GM19043 (cell line): ENCODE measurements at regions not wholly inside any gene's neighbourhood (a gene's known extent, or its start where the extent isn't known, plus 50 kb on each side); places are given as distances from the start of the nearest gene placed in this dataset.

ENCODE experiments used
- ATAC-seq: cut with Tn5 transposase; IDR thresholded peaks from one replicate; pipeline ENCODE4 v1.9.1; 2021; ENCODE audit warnings: low read depth; ENCODE audit not compliant: unreplicated experiment

DNA sequence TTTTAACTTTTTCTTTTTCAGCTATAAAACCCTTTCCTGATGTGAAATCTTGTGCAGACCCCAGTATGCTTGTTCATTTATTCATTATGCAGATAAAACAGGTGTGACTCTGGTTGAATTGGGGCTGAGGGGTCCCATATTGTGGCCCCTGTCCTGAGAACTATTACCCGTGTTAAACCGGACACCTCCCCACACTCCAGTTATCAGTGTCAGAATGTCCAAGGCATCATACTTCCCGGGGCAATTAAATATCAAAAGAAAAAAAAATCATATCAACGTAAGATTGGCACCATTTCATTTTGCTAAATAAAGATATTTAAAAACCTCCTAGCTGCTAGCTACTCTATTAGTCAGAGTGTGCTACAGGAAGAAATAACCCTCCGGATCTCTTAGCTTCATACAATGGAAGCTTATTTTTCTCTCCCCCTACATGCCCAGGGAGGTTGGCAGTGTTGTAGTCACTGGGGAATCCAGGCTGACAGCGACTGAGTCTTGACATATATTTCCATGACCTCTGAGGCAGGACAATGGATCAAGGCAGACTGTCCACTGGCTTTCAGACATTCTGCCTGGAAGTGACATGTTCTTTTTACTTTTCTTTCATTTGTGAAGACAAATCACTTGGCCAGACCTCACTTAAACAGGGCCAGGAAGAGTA lies 170.0 kb downstream of the SEC61B start:
- no peak for ATAC-seq

DNA sequence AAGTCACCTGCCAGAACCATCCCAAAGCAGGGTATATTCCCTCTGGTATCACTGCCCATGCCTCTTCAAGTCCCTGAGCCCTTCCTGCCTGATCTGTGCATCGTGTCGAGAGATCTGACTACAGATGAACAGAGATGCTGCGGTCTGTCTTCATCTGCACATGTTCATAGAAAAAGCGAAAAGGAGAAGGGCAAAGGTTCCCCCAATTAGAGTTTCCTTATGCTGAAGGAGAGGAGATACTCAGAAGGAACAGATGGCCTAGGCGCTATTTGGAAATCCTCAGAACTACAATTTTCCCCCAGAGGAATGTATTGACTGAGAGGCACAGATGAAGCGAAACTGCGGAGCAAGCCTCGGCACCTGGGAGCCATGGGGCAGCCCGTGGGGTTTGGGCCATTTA lies 170.9 kb downstream of the SEC61B start:
- ATAC-seq = no peak

DNA sequence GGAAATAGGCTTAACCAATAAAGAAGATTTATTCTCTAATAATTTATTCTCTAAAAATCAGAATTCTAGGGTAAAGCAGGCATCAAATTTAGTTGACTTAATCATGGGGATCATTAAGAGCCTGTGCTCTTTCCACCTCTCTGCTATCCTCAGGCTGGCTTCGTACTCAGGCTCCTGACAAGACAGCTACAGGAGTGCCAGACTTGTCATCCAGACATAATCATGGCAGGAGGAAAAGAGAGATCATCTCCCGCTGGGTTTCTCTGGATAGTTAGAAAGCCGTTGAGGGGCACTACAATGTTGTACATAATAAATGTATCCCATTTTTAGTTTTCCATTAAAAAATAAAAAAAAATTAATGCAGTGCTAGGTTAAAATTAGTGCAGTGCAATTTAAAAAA lies 171.9 kb downstream of the SEC61B start:
- no peak for ATAC-seq

DNA sequence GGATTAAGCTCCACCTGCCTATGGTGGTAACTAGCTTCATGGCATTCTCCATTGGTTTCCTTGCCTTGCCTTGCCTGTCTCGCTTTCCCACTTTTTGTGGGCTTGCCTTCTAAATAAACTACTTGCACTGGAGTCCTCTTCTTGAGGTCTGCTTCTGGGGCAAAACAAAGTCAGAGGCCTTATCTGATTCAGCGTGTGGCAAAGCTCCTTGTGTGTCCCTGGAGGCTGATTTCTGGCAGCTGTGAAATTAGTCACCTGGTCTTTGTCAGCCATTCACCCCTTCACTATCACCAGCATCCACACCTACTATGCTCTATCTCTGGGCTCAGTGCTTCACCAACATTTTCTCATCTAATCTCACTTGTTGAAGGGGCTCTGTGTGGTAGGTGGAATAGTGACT lies 176.2 kb downstream of the SEC61B start:
- no peak for ATAC-seq

DNA sequence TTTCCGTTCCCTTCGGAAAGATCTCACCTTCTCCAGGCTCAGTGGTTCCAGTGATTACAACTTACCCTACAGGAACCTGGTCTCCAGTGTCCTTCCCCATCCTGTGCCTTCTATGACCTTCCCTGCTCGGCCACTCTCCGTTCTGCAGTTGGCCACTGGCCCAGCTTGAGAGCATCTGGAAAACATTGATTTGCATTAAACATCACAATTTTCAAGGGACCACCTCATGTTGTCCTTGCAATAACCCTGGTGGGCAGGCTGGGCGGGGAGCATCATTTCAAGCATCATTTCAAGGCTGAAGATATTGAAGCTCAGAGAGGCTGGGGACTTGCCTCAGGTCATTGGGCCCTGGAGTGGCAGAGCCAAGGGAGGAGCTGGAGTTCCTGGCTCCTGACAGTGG lies 177.4 kb downstream of the SEC61B start:
- ATAC-seq = no peak

DNA sequence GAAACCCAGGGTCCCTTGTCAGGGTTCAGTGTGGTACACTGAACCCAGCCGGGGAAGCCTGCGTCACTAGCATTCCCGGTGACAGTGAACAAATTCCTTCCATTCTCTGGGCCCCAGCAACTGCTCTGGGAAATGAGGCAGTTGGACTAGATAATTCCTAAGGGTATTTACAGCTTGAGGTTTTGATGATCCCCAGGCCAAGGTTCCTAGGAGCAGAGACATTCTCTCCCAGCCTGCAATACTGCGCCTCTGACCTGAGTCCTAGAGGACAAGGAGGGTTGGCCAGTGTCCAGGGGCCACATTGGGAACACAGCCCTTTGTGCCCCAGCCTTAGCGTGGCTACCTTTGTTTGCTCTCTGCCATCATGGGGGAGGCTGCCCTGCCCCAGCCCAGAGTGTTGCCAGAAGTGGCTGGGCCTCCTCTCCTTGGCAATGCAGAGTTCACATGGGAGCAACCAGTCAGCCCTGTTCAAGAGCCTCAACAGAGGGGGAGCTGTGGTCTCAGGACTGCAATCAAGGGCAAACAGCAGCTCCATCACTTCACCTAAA lies 178.2 kb downstream of the SEC61B start:
- ATAC-seq = no peak

DNA sequence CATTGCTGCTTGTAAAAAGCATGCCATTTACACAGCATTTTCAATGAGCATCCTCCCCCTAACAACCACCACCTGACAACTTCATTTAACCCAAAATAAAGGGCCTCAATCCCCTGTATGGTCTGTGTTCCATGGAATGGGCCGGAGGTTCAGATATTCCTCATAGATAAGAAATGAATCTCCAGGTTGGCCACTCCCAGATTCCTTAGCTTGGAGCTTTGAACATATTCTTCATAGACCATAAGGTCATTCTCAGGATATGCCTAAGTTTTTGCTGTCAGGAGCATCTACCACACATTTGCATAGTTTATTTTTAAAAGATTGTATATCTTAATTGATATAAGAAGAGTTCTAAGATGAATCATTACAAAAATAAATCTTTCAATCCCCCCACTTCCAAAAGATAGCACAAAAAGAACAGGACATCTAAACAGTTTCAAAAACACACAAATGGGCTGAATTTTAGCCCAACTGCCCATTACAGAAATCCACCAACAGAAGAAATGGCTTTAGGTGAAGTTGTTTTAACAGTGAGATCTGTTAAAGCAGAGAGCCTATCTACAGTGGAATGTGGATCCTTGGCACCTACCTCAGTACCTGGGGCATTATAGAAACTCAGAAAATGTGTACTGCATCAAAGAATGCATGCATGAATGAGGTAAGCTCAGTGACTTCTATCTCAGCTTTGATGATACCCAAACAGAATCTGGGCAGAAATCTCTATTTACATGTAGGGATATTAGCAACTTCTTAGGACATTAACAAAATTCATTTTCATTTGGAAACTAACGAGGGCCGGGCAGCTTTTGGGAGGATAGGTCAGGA lies 179.8 kb downstream of the SEC61B start:
- no peak for ATAC-seq

DNA sequence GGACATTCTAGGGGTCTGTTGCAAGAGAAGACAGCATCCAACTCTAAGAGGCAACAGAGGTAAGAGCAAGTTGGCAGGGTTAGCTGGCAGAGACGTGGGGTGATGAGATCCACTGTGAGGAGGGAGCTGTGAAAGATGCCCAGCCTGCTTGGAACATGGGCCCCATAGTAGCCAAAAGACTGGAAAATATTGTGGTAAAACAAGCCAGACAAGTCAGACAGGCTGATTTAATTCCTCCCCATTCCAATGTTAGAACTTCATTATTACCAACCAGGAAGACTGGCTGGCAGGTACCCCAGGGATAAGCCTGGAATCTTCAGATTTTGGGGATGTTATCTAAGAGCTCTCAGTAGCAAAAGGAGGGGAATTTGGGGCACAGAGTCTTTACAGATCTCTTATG lies 181.3 kb downstream of the SEC61B start:
- no peak for ATAC-seq

DNA sequence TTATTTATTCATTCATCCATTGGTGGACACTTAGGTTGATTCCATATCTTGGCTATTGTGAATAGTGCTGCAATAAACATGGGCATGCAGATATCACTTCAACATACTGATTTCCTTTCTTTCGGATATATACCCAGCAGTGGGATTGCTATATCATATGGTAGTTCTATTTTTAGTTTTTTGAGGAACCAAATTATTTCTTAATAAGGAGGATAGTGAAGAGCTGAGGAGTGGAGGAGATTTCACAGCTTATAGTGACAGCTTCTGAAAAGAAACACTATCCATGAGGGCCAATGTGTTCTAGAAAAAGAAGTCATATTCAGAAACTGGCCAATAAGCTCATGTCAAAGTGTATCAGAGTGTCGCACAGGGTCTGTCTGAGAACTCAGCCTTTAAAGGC lies 183.3 kb downstream of the SEC61B start:
- no peak for ATAC-seq

DNA sequence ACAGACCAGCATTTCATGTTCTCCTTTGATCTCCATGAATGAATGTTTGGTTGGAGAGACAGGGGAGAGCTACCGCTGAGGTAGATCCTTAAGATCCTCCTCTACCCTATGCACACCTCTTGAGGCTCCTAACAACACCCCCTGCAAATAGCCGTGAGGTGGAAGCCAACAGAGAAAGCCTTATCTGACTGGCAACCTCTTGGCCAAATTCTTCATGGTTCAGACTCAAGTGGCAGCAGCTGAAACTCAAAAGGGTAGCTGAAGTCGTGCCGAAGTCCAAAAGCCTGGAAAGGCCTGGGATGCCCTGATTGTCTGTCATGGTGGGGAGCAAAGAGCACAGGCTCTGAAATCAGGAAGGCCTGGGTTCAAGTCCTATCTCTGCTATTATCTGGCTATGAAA lies 184.9 kb downstream of the SEC61B start:
- ATAC-seq = no peak

DNA sequence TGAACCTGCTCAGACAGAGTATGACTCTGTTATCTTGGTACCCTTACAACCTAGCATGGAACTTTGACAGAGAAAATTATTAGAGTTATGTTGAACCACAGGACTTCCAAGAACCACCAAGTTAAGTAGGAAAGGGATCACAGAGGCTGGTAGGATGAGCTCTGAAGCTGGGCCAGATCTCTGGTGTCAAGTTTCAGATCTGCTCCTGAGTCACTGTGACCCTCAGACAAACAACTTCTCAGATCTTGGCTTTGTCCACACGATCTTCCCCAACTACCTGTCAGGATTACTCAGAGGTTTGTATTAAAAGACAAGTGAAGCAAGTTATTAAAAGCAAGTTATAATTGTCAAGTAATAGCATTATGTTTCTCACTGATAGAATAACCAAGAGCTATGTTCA lies 189.0 kb downstream of the SEC61B start:
- no peak for ATAC-seq

DNA sequence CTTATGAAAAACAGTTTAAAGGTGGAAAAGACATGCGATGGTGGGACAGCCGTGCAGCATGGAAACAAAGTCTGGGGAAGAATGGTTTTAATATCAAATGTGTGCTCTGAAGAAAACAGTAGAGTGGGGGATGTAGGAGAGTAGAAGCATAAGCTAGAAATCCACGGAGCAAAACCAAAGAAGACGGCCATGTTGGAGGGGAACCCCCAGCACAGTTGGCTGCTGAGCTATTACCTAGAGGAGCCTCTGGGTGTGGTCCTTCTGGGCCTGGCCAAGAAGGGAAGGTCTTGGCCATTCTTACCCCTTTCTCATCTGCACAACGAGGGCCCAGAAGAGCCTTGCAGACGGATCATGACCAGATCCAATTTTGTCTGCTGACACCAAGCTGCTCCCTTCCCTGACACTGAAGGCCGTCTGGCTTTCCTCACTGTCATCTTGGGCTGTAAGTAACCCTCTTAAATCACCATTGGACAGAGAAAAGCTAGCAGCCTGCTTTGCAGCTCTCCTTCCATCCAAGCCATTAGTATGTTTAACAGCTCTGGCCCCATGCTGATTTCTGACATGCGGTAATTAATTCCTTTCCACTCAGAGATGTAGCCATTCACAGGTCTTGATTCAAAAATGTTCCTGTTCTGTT lies 189.5 kb downstream of the SEC61B start:
- no peak for ATAC-seq

DNA sequence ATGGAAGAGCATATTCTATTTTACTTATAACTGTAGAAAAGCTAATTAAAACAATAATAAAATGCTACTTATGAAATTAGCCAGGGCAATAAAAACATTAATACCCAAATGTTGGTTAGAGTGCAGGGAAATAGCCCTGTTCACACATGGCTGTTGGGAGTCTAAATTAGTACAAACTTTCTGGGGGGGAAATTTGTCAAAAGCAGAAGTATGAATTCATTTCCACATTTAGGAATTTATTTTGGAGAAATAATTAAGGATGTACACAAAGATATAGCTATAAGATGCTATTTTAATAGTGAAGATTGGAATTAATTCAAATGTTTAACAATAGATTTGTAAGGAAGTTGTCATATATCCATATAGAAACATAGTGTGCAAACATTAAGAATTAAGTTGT lies 190.5 kb downstream of the SEC61B start:
- ATAC-seq = no peak

DNA sequence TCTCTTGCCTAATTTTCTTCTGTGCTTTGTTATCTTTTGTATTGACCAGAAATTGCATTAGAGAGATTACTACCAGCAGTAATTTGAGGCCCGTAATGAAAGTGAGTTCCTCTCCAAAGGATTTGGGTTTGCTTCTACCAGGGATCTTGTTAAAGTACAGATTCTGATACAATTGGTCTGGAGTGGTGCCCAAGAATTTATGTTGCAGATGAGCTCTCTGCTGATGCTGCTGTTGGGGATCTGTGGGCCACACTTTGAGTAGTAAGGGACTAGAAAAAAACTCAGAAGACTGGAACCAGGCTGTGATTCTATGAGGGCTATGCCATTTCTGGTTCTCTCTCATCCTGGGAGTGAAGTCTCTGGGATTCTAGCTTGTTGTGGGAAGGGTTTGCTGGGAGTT lies 192.2 kb downstream of the SEC61B start:
- ATAC-seq = no peak

DNA sequence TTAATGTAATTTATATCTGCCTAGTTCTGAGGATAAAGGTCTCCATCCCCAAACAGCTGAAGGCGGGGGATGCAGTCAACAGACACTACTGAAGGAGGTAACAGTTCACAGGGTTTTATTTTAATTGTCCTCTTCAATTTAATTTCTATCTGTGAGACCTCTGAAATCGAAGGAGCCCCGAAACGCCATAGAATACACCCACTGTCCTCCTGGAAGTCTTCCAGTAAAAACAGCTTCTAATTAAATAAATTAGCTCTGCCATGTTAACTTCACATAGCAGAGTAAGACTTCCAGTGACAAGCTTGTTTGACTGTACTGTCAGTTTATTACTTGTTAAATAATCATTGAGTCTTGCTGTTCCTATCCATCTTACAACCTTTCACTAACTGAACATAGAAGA lies 193.5 kb downstream of the SEC61B start:
- ATAC-seq = peak; percentile 15

DNA sequence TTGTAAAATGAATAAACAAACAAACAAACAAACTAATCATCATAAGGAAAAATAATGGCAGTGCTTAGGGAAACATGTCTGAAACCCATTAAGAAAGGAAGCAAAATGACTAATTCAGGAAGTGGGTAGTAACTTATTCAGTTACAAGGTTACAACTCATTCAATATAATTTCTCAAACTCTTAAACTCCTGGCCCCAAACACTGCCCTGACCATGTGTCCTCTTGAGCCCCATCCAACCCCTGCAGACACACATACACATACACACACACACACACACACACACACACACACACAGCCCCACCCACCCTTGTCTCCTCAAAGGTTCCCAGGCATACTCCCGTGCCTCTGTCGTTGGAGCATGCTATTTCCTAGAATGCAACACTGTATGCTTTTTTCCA lies 193.9 kb downstream of the SEC61B start:
- ATAC-seq = peak; percentile 64

DNA sequence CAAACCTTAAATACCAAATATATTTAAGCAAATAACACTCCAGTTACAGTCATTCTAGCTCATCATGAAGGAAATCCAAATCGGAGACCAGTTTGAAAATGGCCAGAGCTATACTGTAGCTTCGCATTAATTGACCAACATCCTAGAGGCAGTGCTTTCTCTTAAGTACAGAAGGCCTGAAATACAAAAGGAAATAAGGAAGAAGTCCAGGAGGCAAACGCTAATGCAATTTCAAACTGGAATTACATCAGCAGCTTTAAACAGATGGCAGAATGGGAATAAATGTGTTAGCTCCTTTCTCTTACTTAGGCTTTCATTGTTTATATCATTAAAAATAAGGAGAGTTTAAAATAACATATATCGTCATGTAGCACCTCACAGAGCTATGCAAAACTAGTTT lies 197.0 kb downstream of the SEC61B start:
- ATAC-seq = no peak

DNA sequence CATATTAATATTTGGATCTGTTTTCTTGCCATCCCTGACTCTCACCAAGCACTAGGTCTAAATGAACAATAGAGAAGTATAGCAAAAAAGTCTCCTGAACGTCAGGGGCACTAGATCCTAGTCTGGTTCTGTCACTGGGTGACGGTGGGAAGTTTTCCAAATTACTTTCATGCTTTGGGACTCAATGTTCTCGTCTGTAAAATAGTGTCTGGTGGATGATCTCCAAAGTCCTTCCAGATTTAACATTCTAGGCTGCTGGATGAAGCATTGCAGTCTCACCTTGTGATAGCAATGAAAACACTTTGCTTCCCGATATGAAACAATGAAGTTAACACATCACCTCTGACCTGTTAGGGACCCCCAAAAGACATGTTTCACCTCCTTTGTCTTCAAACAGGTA lies 199.3 kb downstream of the SEC61B start:
- no peak for ATAC-seq

DNA sequence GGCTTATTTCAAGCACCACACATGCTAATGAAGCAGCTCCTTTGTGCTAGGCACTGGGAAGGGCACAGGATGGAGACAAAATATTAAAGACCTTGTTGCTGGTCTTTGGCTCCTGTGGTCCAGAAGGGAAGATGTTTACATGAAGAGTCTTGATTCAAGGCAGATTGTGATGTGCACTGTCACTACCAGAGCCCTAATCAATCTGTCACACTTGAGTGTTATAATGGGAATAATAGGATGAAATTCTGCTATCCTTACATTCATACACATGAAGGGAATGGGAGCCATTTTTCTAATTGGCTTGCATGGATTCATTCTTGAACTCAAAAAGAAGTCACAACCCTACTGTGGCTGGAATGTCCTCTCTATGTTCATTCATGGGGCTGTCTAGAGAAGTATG lies 203.0 kb downstream of the SEC61B start:
- no peak for ATAC-seq

DNA sequence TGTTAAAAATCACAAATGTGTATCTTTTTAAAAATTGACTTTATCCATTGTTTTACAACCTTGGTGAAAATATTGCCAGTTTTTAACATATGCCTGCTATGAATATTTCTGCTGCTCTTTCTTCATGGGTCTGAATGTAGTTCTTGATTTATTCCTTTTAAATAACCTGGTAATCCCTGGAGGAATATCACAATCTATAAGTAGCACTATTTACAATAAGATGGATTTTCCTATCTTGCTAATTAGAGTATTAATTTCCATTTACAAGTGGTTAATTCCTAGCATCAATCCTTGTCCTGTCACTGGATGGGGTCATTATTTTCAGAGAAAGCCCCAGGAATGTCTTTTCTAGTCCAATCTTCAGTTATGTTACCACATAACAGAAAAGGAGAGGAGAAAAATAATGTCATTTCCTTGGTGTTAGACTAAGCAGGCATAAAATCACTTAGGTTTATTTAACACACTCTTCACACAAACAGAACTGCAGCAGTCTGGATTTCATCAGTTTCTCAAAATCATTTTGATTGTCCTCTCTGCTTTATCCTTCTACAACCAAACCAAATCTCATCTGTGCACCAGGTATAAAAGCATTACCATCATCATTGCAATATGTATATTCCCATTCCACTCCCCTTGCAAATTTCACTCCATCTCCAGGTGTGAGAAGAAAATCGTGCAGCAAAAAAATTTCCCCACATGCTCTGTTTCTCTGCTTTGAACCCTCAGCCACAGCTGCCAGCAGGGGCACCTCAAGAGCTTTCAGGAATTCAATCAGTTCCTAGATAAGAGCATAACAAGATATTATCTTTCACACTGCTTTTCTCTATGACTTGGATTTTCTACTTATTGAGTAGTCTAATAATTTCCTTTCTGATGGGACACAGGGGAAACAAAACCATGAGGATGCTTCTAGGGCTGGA lies 204.1 kb downstream of the SEC61B start:
- no peak for ATAC-seq

DNA sequence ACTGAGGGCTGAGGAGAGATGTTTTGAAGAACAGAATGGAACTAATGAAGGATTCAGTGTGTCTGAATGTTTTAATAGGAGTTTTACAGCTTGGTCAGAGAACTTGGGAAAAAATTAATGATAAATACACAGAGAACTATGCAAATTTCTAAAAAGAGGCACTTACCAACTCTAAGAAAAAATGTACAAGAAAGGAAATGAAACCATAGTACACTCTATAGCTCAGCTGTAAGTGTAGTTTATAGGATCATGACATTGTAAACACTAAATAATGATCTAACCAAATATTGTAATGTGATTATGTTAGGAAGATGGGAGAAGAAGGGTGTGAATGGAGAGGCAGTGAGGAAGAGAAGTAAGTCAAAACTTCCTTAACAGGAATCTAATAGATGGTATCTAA lies 205.2 kb downstream of the SEC61B start:
- ATAC-seq = no peak
